HG03175 (cell line): ENCODE measurements at regions not wholly inside any gene's neighbourhood (a gene's known extent, or its start where the extent isn't known, plus 50 kb on each side); places are given as distances from the start of the nearest gene placed in this dataset.

Source experiments
- ATAC-seq: cut with Tn5 transposase; IDR thresholded peaks from one replicate; pipeline ENCODE4 v1.9.1; 2021; ENCODE audit warnings: mild to moderate bottlenecking, moderate library complexity; ENCODE audit not compliant: unreplicated experiment

DNA sequence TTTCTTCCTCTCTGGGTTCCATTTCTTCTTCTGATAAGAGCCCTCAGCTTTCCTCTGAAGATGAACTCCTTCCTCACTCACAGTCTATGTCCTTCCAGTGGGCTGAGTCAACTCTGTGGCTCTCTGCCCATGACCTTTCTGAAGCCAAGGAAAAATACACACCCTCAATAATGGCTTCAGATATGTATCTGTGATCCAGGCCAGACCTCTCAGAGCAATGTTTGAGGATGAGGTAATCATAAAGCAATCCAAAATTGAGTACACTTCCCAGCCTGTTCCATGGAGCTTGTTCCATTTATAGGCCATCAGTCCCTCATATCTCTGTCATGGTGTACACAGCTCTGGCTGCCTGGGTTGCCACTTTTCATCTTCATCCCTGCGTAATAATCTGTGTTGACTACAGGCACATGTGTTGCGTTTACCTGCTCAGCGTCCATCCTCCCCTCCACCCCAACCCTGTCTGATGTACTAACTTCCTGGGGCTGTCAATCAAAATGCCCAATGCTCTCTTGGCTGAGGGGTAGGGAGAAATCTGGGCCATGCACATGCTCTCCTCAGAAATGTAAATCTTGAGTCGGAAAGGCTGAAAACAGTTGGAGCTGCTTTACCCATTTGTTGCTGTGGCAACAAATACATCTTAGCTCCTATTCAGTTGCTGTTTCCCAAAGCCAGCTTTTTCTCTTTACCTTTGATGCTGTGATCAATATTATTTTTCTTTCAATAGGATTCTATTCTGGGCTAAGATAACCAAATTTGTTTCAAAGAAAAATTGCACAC, 377.8 kb upstream of the TMEM132C start:
- no peak for ATAC-seq

DNA sequence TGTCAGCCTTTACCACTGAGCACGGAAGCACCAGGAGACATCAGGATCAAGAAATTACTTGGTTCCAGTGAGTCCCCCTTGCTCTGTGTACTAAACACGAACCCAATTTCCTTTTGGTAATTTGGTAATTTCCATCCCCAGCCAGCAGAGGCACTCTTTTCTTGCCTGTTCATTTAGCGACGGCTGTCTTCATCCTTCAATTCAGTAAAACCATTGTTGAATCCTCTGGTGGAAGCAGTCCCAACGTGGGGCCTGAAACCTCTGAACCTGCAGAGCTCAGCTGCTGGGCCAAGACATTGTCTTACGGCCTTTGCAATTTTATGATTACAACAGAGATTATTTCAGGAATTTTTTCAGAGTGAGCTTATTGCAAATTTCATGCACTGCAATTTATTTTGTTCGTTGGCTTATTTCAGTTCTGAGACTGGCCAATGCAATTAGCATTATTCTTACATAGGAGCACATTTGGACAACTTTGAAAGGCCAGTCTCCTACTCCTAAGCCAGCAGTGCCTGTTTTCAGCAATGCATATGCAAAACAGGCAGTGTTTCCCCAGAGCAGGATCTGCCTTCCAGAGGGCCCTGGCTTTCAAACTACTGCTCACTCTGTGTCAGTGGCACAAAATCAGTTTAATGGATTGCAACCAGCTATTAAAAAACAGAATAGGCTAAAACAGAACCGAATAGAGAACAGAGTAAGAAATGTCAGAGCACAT, 372.9 kb upstream of the TMEM132C start:
- ATAC-seq: no peak

DNA sequence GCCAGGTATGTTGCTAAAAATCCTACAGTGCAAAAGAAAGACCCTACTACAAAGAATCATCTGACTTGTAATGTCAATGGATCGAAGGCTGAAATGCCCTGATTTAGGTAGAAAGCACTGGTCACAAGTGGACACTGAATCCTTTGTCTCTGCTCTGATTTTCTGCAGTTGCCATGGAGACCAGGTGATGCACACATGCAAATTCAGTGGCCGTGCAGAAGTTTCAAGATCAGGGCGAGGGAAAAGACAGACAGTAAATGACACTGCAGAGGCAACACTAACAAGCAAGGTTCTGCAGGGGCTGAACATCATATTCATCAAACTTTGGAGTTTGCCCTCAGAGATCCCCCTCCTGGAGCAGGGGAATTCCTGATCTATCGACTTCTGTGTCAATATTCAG, 370.3 kb upstream of the TMEM132C start:
- no peak for ATAC-seq

DNA sequence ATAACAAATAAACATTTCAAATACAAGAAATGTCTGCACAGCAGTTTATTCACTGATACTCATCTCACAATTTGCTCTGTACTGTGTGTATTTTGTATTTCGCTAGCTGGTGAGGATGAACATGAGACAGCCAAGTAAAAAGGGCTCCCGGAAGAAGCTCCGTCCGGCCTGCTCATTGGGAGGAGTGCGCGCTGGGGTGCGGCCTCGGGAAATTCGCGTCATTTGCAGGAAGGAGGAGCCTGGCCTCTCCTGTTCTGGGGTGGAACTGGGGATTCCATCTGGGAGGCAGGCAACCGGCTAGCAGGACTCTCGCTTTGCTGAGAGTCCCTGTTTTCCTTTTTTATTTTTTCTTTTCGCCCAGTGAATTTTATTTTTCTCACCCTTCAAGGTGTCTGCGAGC, 368.4 kb upstream of the TMEM132C start:
- ATAC-seq: no peak

DNA sequence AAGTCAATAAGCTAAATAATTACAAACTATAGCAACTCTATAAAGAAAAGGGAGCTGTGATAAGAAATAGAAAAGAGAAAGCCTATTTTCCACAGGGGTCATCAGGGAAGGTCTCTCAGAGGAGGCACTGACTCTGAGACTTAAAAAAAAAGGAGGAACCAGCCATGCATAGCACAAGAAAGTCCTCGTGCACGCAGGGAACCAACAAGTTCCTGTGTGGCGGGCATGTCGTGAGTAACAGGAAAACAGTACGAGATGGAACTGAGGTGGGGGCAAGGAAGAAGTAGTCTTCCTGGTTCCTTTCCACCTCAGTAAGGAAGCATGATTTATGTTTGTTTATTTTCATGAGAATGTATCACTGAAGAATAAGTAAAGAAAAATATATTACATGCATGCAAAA, 367.0 kb upstream of the TMEM132C start:
- ATAC-seq: no peak

DNA sequence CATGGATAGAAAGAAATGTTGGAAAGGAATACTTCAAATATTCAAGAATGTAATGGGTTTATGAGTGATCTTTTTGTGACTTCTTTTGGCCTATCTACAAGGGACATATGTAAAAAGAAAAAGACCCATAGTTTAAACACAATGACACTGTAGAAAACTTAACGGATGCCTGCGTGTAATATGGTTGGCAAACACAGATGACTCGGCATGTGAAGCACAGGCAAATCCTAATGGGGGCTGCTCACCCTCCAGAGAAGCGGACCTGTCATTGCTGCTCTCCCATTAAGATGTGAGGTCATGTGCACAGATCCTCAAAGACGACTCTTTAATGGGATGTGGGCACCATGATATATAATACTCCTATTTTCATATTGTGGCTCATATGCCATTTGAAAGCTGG, 366.6 kb upstream of the TMEM132C start:
- ATAC-seq: no peak

DNA sequence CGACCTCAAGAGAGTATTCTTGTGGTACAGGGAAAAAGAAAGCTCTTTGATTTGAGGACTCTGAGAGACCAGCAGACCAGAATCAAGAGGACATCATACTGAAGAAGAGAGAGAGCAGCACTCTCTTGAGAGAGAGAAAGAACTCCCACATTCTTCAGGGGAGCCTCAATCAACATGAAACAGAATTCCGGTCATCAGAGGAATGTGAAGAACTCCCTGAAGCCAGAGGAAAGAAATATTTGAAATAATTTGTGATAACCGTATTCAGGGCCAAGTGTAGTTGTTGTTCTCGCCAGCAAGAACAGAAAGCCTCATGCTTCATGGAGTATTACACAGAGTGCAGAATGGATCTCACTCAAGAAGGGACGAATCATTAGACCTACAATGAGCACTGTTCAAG, 363.8 kb upstream of the TMEM132C start:
- ATAC-seq: no peak

DNA sequence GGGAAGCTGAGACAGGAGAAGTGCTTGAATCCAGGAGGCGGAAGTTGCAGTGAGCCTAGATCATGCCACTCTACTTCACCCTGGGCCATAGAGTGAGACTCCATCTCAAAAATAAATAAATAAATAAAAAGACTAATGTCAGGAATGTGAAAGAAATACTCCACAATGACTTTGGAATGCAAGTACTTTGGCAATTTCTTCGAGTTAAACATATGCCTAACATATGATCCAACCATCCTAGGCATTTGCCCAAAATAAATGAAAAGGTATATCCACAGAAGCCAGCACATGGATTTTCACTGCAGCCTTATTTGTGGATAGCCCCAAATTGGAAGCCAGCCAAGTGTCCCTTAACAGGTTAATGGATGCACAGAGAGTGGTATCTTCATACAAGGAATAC, 357.9 kb upstream of the TMEM132C start:
- no peak for ATAC-seq

DNA sequence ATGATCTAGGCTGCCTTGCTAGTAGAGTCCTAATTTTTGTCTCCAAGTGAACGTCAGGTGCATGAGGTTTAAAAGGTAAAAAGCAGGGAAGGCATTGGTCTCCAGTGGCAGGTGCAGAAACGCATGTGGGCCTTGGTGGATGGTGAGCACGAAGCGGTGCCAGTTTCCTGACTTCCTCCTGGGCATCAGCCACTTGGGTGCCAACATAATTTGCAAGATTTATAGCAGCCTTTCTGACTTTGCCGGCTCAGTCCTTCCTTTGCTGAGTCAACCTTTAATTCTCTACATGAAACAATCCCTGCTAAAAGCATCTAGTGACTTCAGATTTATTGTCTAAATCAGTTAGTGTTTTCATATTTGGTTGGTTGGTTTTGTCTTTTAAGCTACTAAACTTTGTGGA, 355.7 kb upstream of the TMEM132C start:
- ATAC-seq: no peak

DNA sequence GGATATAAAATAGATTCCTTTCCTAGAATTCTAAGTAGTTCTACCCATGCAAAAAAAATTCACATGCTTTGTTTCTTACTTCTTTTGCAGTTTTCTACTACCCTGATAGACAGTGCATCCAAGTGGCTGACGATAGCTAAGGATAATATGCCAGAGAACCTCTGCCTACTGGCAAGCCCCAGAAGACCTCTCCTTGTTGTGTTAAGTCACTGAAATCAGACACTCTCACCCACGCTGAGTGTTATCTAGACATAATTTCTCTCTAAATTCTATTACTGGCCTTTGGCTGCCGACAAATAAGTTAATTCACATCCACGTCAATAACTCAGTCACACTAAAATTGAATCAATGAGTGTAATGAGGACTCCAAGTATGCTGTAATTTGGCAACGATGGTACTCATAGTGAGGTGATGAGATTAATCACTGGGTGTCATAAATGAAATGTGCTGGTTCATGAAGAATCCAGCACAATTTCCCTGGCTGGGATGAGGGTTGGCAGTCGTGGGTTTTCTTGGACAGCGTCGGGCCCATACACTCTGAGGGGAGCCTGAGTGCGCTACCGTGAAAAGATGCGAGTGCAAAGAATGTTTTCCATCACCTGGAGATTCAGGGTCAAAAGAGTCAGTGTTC, 354.8 kb upstream of the TMEM132C start:
- no peak for ATAC-seq

DNA sequence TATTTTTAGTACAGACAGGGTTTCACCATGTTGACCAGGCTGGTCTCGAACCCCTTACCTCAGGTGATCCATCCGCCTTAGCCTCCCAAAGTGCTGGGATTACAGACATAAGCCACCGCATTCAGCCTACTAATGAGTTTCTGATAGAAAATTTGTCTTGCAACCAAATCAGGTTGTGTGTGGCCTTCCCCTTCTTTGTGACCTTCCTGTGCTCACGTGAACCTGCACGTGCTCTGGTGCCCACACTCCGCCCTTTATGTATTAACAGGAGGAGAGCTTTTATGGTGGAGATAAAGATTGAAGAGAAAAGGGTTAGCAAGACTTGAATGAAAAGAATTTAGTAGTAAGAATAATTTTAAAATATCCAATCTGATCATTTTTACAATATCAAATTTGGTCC, 343.5 kb upstream of the TMEM132C start:
- no peak for ATAC-seq

DNA sequence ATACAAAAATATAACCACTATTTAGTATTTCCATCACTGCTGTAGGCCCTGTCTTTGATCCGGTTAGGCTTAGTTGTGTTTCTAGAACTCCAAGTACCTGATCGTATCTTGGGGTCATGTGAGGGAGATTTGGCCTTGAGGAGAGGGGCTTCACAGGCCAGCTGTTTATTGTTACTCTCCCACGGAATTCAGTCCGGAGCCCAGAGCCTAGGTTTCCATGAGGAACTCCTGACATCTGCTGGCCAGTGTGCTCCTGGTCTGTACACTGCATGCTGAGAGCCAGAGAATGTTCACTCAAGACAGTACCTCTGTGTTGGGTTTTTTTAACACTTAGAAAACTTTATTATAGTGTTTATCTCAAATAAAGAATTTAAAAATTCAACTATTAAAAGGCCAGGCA, 341.0 kb upstream of the TMEM132C start:
- no peak for ATAC-seq

DNA sequence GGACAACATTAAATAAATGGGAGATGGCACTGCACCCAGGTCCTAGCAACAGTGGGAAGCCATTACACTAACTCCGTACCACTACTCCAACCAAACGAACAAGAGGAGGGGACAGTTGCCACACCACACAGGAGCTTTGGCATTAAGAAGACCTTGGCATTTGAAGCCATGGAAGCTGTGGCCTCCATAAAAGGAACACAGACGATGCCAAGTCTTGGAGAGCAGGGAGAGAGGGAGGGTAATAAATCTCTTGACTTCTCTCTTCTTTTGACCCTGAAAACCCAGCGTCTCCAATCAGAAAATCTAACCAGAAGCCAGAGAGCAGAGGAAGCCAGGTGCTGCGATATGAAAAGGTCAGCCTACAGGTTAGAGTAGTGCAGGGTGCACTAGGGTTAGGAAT, 338.8 kb upstream of the TMEM132C start:
- ATAC-seq: no peak

DNA sequence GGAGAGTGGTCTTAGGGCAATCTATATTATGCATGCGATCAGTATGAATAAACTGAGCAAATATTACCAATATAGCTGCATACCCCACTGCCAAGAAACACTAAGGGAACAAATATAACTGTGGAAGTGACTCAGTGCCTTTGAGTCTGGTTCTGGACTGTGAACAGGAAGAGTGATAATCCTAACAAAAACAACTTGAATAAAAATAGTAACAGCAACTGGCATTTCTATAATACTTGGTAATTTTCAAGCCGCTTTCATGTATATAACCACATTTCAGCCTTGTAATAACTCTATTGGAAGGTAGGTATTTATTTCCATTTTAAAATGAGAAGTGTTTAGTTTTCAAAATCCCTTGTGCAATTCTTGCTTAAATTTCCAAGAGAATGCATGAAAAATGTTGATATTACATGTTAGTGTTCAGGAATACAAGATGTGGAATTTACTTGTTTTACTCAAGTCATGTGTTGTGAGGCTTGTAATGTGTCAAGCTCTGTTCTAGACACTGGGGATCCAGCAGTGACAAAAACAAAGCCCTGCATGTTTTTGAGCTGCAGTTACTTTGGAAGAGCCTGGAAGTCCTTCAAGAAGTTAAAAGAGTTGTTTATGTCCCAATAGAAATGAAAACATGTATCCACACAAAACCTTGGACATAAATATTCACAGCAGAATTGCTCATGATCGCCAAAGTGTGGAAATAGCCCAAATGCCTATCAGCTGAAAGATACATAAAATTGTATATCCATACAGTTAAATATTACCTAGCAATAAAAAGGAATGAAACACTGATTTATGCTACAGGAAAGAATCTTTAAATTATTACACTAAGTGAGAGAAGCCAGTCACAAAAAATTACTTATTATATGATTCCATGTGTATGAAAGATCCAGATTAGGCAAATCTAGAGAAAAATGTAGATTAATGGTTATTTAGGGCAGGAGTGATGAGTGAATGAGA, 338.1 kb upstream of the TMEM132C start:
- no peak for ATAC-seq

DNA sequence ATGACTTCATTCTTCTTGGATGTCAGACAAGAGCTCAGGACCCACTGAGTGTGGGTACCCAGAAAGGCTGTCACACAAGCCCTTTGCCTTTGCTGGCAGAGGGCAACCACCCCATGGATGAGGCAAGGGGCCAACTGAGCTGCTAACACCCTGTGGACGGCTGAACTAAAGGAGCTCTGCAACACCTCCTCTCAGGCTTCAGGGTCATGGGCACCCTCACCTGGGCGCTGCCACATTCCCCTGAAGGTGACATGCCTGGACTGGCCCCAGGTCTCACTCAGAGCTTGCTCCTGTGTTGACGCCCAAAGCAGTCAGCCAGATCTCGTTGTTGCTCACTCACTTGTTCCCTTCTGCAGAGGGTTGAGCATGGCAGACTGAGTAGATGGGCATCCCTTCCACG, 336.8 kb upstream of the TMEM132C start:
- ATAC-seq: no peak

DNA sequence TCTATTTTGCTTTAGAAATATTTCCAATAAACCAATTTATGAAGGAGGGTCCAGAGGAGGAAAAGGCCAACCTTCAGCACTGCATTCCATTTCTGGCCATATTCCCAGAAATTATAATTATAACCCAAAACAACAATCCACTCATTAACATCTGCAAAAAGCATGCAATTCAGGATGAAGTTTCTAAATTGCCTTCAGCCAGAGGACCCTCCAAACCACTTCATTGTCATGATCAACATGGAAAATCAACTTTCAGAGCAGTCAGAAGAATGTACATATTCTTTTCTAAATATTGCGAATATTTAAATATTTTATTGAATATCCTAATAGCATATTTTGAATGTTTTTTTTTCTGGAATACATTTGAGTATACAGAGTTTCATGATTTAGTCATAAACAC, 332.6 kb upstream of the TMEM132C start:
- ATAC-seq: no peak

DNA sequence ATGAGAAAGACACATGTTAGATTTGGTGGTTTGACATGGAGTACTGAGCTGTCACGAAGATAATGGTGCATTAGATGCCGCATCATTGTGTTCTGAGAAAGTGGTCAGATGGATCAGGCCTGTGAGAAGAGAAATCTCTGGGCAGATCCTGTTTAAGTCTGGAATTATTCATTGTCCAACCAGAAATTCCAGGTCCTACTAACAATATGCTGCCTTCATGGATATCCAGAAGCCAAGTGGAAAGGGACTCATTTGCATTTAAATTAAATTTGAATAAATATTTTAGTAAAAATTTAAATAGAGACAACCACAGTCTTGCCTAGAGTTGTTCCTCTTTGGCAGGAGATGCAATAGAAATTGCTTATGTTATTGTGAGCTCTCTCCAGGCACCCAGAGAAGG, 330.5 kb upstream of the TMEM132C start:
- ATAC-seq: no peak

DNA sequence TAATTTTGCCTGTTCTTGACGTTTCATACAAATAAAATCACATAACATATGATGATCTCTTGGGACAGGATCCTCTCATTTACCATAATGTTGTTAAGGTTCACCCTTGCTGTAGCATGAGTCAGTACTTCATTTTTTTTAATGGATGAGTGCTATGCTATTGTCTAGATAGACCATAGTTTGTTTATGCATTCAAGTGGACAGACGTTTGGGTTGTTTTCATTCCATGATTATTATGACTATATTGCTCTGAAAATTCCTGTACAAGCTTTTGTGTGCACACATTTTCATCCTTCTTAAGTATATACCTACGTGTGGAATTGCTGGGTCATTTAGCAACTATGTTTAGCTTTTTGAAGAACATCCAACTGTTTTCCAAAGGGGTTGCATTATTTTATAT, 325.6 kb upstream of the TMEM132C start:
- no peak for ATAC-seq

DNA sequence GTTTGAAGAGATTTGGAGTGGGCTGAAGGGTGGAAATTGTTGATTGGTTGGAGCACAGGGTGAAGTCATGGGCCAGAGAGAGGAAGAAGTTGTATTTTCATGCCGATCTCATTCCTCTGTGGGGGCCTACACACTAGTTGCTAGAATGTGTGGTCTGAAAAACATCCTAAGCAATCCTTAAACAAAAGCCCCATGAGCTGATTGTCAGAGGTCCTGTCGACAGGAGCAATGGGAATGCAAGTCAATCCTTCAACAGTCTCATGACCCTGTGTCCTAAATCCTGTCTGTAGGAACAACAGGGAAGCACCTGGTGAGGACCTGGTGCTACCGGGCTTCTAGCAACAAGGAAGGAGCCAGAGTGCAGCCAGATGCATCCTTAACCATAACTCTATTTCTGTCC, 324.0 kb upstream of the TMEM132C start:
- ATAC-seq: no peak

DNA sequence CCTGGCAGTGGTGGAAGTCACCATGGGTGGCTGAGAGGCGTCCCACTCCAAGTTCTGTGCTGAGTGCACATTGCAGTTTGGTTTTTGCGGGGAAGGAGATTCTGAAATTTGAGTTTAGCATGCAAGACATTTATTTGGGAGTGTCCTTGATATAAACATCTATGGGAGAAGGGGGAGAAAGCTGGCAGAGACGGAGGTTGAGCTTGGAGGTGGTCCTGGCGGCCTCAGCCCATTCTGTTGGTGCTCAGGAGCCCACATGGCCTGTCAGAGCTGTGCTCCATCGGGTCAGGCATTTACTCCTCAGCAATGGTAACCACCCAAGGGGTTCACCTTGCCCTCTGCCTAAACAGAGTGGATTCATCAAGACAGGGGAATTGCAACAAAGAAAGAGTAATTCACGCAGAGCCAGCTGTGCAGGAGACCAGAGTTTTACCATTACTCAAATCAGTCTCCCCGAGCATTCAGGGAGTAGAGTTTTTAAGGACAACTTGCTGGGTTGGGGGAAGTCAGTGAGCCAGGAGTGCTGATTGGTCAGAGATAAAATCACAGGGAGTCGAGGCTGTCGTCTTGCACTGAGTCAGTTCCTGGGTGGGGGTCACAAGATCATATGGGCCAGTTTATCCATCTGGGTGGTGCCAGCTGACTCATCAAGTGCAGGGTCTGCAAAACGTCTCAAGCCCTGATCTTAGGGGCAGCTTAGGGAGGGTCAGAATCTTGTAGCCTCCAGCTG, 323.3 kb upstream of the TMEM132C start:
- no peak for ATAC-seq
